T1000 (cell line): ENCODE measurements at regions not wholly inside any gene's neighbourhood (a gene's known extent, or its start where the extent isn't known, plus 50 kb on each side); places are given as distances from the start of the nearest gene placed in this dataset.
"Not testable (repeated sequence)": the region's sequence is repeated elsewhere in the genome, so short reads cannot be mapped to it uniquely, and the experiment has no call there.

Experiments used
- DNase-seq: peaks from one replicate; lab custom pipeline; 2025; ENCODE audit warnings: mixed read lengths; lab: John Stamatoyannopoulos, UW

DNA sequence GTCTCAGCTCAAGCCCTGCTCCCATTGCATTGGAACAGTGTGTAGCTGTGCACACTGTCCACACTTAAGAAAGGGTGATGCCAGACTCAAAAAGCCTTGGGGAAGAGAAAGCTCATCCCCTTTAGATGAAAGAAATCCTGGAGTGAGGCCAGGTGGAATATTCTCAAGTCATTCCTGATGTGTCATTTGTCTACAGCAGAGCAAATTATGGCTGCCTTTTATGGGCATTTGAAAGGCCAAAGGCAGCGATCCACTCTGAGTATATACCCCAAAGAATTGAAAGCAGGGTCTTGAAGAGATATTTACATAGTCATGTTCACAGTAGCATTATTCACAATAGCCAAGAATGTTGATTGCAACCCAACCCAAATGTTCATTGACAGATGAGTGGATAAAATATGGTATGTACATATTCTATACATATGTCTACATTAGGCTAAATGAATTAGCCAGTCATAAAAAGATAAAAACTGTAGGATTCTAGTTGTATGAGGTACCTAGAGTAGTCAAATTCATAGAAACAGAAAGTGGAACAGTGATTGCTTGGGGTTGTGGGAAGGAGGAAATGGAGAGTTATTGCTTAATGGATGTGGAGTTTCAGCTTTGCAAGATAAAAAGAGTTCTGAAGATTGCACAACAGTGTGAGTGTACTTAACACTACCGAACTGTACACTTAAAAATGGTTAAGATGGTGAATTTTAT, 214.9 kb downstream of the KCNRG start:
- no peak for DNase-seq

DNA sequence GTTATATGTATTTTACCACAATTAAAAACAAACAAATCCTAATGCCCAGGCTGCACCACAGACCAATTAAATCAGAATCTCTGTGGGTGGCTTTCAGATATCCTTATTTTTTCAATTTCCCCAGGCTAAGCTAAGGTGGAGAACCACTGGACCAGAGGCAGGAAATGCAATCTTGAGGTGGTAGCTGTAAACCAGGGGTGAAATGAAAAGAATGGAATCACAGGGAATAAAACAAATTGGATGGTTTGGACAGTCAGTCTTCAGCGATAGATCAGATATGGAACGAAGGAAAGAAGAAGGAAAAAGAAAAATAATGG, 215.4 kb downstream of the KCNRG start:
- DNase-seq, result no peak

DNA sequence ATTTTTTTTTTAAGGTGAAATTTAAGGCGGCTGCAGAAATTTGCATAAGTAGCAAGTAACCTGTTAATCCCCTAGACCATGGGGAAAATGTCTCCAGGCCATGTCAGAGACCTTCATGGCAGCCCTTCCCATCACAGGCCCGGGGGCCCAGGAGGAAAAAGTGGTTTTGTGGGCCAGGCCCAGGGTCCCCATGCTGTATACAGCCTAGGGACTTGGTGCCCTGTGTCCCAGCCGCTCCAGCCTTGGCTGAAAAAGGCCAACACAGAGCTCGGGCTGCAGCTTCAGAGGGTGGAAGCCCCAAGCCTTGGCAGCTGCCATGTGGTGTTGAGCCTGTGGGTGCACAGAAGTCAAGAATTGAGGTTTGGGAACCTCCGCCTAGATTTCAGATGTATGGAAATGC, 218.3 kb downstream of the KCNRG start:
- DNase-seq, result not testable (repeated sequence)

DNA sequence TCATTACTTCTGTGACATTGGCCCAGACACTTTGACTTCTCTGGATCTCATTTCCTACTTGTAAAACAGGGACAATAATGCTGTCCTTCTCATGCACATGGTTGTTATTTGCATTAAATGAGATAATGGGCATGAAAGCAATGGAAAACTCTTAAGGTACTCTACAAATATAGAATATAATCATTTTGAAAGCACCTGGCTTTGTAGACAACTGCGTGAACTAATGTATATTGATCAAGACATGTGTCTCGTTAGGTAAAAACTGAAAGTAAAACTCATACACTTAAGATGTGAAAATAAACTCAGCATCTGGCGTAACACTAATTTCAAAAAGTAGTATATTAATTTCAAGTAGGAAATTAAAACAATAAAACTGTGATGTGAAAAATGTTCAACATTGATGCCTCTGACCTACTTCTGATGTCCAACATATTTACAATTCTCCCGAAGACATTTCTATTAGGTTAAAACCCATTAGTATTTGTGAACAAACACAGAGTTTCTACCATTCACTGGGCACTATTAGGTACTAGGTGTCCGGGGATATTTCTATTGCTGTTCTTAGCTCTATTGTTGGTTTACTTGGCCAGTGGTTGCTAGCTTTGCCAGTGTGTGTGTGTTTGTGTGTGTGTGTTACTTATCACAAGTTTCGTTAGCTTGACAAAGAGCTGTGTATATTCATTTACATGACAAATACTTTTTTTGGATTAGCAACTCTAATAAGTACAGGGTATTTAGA, 220.5 kb downstream of the KCNRG start:
- no peak for DNase-seq

DNA sequence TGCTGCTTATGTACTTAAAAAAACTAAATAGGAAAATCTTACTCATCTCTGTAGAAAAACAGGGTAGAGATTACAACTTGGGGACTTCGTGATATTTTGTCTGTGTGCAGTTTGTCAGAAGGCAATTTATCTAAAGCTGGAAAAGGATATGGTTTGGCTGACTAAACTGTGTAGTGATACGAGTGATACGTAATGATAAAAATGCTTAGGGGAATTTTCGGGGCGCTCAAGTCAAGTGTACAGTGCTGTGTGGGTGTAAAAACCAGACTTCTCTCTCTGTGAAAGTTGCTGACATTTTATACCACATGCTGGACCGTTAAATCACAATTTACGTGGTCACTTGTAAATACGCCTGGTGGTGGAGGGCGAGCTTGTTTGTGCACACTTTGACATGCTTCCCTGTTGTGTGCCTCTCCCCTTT, 221.7 kb downstream of the KCNRG start:
- no peak for DNase-seq

DNA sequence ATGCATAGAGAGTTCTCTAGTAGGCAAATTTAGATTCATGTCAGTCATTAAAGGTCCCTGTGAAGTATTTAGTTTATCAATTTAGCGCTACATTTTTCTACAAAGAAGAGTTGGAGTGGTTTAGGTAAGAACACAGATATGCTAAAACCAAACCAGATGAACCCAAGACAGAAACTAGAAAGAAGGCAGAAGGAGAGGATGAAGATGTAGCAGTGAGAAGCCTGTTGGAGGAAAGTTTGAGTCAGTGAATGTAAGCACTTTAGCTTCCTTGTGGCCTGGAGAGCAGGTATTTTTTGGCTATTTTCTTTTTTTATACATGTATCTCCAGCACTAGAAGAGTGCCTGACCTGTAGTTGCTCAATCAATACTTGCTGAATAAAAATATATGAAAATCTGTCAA, 223.7 kb downstream of the KCNRG start:
- no peak for DNase-seq

DNA sequence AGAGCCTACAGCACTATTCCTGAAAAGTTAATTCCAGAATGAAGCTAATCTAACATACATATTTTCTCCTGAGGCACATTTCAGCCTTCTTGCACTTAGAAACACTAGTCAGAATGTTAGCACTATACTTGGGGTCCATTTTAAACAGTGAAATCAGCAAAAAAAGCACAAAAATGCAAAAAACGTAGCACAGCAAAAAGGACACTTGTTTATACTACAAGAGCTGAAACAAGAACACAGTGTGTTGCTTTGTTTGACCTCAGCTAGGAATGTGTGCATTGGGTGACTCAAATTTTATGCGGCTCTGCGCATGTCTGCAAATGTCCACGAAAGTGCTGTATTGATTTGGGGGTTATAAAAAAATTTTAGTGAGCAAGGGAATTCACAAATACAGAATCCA, 226.2 kb downstream of the KCNRG start:
- no peak for DNase-seq

DNA sequence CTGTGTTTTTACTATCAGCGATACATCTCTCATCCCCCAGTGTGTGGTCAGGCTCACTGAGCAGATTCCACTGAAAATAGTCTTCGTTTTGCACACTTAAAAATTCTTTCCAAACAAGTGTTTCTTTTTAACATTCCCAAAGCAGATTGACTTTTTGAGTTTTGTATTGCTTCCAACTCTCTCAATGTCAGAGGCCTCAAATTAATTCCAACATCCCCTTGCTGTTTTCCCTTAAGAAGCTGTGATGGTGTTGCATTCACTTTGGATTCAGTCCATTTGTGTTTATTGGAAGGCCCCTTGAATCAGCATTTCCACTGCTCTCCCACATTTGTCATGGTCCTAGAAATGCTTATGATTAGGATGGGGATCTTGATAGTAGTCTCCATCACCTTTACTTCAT, 228.7 kb downstream of the KCNRG start:
- DNase-seq, result no peak

DNA sequence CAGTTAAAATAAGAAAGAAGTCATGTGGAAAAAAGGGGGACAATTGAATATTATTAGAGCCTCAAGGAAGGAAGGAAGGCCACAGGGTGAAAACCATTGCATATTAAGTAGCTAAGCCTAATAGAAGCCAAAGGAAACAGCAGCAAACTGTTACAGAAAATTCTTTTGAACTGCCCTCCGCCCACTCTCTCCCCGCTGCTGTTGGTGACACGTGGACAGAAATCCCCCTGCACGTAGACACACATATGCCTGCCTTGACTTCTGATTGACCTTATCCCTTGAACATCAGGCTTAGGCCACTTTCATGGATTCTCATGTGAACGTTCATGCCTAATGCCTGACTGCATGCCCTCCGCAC, 229.1 kb downstream of the KCNRG start:
- DNase-seq, result no peak

DNA sequence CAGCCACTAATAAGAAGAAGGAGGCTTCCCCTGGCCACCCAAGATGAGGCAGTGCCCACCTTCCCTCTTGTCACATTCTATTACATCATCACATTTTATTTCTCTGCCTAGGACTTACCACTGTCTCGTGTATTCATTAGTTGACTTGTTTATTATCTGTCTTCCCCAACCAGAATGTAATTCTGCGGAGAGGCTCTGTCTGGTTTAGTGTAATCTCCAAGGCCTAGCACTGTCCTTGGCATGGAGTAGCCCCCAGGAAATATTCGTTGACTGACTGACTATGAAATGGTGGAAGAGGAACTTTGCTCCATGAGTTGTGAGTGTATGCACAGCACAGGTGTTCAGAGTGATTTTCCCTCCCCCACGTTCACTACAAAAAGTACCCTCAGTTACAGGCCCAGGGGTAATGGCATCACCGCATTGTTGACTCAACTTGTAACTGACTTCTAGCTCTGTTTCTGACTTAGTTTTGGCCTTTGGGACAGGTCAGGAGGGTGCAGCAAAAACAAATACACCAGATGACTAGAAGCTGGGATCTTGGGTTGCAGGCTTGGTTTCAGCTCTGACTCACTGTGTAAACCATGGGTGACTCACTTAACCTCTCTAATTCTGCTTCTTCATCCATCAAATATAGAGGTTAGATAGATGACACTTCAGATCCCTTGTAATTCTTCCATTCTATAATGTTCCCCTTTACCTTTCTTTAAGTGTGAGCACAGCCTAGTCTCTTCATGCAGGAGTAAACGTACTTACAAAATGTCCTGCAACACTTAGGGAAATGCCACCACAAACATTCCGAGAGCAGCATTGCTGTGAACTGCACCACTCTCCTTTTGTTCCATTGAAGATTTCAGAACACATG, 229.7 kb downstream of the KCNRG start:
- DNase-seq, result peak; percentile 30

DNA sequence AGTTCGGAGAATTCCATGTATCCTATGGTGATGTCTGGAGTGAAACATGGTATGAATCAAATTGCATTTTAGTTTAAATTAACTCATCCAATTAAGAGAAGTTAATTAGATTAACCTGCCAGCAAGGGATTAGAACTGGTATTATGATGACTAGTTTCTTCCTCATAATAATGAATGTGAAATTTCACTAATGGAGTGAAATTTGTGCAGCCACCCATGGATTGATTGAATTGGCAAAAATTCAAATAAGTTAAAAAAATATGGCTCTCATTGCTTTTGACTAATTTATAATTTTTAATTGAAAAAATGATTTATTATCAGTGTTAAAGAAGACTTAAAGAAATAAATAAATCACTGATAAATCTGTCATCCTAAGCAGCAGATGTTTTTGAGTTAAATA, 232.0 kb downstream of the KCNRG start:
- DNase-seq, result no peak

DNA sequence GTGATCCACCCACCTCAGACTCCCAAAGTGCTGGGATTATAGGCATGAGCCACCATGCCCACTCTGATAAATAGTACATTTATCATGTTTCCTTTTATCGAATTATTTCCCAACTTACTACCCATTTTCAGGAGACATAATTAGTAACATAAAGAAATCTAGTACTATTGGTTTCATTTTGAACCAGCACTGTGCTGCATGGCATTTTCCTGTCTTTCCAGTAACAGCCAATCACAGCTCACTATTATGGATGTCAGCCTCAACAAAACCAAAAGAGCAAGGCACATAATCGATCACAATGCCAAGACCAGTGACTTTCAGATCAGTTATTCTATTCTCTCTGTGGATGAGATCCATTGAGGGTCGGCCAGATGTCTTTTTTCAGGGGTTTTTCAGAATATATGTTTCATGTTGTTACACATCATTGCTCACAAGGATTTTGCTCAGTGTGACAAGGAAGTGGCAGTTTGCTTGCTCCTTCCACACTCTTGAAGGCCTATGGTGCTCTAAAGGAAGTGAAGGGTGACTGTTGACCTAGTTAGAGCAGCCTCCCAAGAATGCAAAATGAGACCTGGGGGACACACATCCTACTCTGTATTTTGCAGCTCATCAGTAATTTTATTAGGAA, 233.4 kb downstream of the KCNRG start:
- no peak for DNase-seq

DNA sequence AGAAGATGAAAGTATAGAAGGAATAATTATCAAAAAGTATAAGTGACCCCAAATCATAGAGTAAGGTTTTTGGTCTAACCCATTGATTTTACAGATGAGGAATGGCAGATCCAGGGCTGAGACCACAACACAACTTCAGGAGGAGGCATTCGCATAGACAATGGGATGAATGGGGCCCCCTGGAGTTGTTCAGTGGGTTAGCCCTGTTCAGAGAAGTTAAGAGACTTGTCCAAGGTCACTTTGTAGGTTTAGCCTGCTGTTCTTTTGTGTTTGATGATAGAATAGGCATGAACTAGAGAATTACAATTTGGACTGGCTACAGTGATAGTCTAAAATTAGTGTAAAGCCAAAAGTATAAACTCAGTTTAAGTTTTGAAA, 233.9 kb downstream of the KCNRG start:
- no peak for DNase-seq

DNA sequence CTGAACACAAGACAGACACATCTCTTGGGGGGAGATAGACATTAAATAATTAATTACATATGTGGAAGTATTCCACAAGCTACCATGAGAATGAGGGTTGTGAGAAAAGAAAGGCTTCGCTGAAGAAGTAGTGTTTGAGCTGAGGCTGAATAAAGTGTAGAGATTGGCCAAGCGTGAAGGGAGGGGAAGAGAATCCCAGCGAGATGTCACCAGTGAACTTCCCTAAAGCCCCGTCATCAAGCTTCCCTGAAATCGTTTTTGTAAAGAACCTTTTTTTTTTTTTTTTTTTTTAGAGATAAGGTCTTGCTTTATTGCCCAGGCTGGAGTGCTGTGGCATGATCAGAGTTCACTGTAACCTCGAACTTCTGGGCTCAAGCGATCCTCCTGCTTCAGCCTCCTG, 235.2 kb downstream of the KCNRG start:
- no peak for DNase-seq

DNA sequence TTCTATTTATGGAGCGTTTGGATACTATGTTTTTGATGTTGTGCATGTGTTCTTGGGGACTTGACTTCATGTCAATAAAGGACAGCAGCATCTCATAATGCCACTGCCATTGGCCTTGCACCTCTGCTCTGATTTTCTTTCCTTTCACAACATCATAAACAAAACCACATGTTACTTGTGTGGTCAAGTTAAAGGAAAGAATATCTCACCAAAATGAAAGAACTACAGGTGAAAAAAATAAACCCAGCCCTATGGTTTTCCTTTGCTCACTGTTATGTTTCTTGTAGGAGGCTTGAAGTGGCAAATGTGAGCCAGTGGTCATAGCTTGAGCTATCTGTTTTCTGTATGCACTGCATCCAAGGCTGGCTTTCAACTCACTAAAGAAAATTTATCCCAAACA, 240.4 kb downstream of the KCNRG start:
- DNase-seq, result no peak

DNA sequence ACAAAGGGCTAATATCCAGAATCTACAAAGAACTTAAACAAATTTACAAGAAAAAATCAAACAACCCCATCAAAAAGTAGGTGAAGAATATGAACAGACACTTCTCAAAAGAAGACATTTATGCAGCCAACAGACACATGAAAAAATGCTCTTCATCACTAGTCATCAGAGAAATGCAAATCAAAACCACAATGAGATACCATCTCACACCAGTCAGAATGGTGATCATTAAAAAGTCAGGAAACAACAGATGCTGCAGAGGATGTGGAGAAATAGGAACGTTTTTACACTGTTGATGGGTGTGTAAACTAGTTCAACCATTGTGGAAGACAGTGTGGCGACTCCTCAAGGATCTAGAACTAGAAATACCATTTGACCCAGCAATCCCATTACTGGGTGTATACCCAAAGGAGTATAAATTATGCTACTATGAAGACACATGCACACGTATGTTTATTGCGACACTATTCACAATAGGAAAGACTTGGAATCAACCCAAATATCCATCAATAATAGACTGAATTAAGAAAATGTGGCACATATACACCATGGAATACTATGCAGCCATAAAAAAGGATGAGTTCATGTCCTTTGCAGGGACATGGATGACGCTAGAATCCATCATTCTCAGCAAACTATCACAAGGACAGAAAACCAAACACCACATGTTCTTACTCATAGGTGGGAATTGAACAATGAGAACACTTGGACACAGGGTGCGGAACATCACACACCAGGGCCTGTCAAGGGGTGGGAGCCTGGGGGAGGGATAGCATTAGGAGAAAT, 241.5 kb downstream of the KCNRG start:
- DNase-seq, result not testable (repeated sequence)

DNA sequence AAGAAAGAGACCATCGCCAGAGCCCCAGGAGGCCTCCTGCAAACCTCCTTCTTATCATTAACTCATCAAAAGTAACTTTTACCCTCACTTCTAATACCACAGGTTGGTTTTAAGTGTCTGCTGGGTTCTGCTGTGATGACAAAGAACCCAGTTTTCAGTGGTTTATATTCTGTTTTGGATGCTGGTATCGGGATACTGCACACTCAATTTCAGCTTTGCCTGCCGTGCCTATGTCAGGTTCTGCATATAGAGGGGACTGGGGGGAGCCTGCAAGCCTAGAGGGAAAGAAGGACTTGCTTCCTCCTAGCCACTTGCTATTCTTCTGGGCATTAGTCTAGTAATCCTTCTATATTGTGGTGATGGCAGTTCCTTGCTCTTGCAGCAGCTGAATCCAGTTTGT, 242.4 kb downstream of the KCNRG start:
- DNase-seq, result no peak

DNA sequence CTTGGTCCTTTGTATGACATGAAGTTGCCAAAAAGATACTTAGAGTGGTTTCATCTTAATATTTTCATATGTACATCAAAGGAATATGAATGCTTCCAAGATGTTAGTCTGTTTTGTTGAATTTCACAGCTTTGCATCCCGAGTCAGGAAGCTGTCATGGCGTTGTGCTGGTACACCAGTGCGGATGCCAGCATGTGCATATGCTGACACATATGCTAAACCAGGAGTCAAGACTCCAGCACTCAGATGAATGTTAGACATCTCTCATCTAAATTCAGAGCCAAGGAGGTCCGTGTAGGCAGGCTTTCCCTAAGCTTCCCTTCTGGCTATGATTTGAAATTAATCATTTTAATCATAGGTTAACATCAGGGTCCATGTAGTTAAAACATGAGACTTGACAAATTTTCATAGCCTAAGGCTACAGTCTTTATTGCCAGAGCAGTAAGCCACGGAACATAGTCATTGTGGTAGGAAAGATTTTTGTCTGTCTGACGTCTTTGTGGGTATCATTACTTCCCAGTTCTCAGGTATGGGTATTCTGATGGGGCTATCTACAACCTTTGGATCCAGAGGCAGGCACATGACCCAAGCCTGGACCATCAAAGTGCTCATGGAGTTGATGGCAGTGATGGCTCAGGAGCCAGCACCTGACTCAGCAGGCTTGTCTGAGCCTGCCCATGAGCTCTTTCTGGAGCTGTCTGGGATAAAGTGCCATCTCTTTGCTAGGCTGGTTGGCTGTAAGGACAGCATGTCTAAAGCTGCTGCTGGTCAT, 246.1 kb downstream of the KCNRG start:
- no peak for DNase-seq

DNA sequence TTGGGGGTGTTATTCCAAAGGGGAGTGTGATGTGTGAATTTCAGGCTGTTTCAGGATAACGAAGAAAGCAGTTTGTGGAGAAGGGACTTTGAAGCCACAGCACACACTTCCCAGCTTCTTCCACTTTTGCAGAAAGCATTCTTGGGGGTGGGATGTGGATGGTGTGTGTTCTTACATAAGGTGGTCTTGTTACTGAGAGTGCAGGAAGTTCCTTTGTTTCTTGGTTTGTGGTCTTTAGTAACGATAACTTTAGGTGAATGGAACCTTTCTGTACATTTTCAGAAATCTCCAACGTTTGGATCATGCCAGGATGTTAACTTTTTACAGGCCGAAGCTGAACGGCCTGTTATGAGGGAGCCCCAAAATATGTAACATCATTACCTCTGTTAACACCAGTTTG, 251.8 kb downstream of the KCNRG start:
- no peak for DNase-seq

DNA sequence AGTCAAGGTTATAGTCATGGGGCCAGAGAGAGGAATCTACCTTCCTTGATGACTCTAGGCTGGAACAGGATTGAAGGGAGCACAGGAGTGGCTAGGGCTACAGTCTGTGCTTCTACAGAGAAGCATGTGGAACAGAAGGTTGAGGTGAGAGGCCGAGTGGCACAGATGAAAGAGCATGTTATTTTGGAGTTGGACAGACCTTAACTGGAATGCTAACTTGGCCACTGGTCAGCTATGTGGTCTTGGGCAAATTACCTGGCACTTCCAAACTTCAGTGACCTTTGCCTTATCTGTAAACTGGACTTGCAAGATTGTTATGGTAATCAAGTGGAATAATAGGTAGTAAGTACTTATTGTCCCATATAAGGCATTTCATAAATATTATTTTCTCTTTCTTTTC, 252.7 kb downstream of the KCNRG start:
- DNase-seq, result no peak

DNA sequence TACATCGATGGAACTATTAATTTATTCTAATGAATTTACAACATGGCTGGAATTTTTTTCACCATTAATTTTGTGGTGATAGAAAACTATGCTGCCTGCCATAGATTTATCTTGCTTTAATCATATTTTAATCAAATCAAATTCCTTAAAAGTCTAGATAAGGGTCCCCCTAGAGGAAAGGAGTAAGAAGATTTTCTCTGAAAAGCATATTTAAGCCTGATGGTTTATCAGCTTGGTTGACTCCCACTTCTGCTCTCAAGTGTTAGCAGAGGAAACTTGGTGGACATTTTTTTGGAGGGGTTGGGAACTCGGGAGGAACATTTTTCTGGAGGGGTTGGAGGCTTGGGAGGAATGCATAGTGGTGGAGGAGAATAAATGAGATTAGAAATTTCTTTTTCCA, 253.3 kb downstream of the KCNRG start:
- no peak for DNase-seq
